ENCODE measurements at regions not wholly inside any gene's neighbourhood (a gene's known extent, or its start where the extent isn't known, plus 50 kb on each side); places are given as distances from the start of the nearest gene placed in this dataset.

- no peak for TF ChIP-seq POLR2AphosphoS5 (IDR thresholded peaks at IDR 0.05)
- no peak for TF ChIP-seq CTCF (IDR thresholded peaks at IDR 0.05)
- TF ChIP-seq EP300 (IDR thresholded peaks at IDR 0.05): no peak
These were observed 150.7 kb downstream of the TSN start for GRCh38 chr2:121906170-121906569.
